ENCODE measurements at regions not wholly inside any gene's neighbourhood (a gene's known extent, or its start where the extent isn't known, plus 50 kb on each side); places are given as distances from the start of the nearest gene placed in this dataset.

DNA sequence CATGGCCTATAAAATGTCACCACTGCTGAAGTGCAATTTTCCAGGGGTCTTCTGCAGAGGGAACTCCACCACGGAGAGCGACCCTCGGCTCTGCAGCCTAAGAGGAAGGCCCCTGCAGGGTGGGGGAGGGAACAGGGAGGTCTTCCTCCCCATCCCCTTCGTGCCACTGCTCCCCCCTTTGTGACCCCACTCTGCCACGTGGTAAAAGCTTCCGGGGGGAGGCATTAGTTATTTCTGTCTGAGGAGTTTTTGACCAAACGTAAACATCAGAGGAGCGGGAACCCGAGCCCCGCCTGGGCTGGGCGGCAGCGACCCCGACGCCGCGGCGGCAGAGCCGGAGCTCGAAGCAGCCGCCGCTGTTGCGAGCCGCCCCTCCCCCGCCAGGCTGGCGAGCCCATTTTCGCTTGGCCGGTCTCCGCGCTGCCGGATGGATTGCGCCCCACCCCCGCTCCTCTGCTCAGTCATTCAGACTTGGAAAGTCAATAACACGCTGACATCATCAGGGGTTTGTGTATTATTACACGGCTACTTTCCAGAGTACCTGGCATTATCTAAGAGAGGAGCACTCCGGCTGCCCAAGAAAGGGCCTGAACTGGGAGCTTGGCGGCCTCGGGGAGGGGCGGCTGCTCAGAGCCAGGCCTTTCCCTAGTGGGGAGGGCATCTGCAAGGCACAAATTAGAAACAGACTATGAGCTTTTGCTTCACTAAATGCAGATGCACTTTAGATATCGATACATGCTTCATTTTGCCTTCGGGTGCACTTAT lies 162.5 kb upstream of the TBL1XR1 start:
- H3K9me3 Mint-ChIP-seq (ENCODE audit: unreplicated experiment), result no peaks in the 10 kb centered on the region
- peak overlapping the region; percentile 77 for H3K4me3 Mint-ChIP-seq (ENCODE audit: unreplicated experiment)
- ChIA-PET CTCF (interaction anchor here (0.9 to 1.5 kb wide), 3 partner anchors 162 to 308 kb away, joined by 3 to 8 read pairs (median 7); partner anchors contain the start of gene TBL1XR1), POLR2A (interaction anchor here (0.6 to 2.9 kb wide), 6 partner anchors 13 to 194 kb away, joined by 3 to 23 read pairs (median 3); partner anchors contain the start of gene TBL1XR1)
- TF ChIP-seq, protein P1, sequence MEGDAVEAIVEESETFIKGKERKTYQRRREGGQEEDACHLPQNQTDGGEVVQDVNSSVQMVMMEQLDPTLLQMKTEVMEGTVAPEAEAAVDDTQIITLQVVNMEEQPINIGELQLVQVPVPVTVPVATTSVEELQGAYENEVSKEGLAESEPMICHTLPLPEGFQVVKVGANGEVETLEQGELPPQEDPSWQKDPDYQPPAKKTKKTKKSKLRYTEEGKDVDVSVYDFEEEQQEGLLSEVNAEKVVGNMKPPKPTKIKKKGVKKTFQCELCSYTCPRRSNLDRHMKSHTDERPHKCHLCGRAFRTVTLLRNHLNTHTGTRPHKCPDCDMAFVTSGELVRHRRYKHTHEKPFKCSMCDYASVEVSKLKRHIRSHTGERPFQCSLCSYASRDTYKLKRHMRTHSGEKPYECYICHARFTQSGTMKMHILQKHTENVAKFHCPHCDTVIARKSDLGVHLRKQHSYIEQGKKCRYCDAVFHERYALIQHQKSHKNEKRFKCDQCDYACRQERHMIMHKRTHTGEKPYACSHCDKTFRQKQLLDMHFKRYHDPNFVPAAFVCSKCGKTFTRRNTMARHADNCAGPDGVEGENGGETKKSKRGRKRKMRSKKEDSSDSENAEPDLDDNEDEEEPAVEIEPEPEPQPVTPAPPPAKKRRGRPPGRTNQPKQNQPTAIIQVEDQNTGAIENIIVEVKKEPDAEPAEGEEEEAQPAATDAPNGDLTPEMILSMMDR (IDR thresholded peaks at IDR 0.05; ENCODE audit: insufficient read depth in 1 of 2, low read depth in 1 of 2, low read length in 1 of 2, severe bottlenecking in 1 of 2, unreplicated experiment in 1 of 2), result no peak
- Histone ChIP-seq H3K4me3 (ENCODE audit: low read depth, low read length) (peak overlapping the region; percentile 39), H3K36me3 (ENCODE audit: control insufficient read depth, insufficient read depth, low read length) (no peaks in the 10 kb centered on the region), H3K27me3 (replicated peaks; ENCODE audit: control insufficient read depth, insufficient read depth, low read length) (no peaks in the 10 kb centered on the region), H3K9me3 (no peaks in the 10 kb centered on the region), H3K4me1 (peaks cover 39% of the 10 kb centered on the region)
- intact Hi-C loops (cut with micrococcal nuclease; ENCODE audit: unreplicated experiment), result loop anchor here (1.0 to 10.0 kb wide), 5 partner anchors 73 to 1025 kb away; partner anchors contain the start of gene TBL1XR1
- H3K4me1 Mint-ChIP-seq (ENCODE audit: low read depth, unreplicated experiment), result peaks cover 45% of the 10 kb centered on the region
- no TSS peak for BruUV-seq (replicated peaks)
- DNase-seq, result peak; percentile 94 to 97
- H3K27me3 Mint-ChIP-seq (ENCODE audit: insufficient read depth, unreplicated experiment), result no peaks in the 10 kb centered on the region
- peak overlapping the region; percentile 89 for H3K27ac Mint-ChIP-seq (ENCODE audit: unreplicated experiment)
- peaks cover 22% of the 10 kb centered on the region for H3K36me3 Mint-ChIP-seq (ENCODE audit: insufficient read depth, unreplicated experiment)

DNA sequence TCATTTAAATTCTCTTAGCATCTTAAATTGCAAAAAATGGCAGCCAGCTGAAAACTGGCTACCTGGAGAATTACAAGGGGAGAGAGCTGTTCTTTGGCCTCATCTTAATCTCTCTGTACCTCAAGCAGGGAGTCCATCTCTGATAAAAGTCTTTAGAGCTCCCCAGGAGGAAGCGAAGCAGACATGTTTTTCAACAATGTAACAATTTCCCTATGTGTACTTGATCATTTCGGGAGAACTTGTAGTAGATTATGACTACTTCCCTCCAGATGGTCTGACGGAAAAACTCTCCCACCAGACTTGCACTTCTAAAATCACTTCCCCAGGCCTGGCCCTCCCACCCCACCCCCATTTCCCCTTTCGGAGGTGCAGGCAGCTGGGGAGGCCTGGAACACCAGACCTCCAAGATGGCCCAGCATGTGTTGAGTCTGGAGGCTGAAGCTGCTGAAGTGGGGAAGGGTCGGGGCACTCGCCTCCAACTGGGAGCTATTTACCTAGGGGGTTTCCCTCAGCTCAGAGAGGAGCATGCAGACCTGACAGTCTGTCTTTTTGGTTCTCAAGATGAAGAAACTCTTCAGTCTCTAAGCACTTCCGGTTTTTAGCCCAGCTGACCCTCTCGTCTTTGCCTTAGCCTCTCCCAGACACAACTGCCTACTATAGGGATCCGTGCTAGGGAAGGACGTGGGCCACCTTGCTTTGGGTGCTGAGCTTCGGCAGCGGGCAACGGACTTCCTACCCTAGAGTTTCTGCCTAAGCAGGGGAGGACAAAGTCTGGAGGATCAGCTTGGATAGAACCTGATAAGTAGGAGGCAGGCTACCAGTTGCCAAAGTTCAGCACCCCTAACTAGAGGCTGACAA lies 164.0 kb upstream of the TBL1XR1 start:
- Mint-ChIP-seq H3K9me3 (ENCODE audit: unreplicated experiment) (no peaks in the 10 kb centered on the region), H3K36me3 (ENCODE audit: insufficient read depth, unreplicated experiment) (peaks cover 22% of the 10 kb centered on the region), H3K27ac (ENCODE audit: unreplicated experiment) (peak overlapping the region; percentile 89), H3K4me1 (ENCODE audit: low read depth, unreplicated experiment) (peaks cover 37% of the 10 kb centered on the region), H3K4me3 (ENCODE audit: unreplicated experiment) (peak overlapping the region; percentile 77), H3K27me3 (ENCODE audit: insufficient read depth, unreplicated experiment) (no peaks in the 10 kb centered on the region)
- Histone ChIP-seq H3K4me1 (peaks cover 39% of the 10 kb centered on the region), H3K4me3 (ENCODE audit: low read depth, low read length) (no peak overlapping the region), H3K9me3 (no peaks in the 10 kb centered on the region), H3K36me3 (ENCODE audit: control insufficient read depth, insufficient read depth, low read length) (no peaks in the 10 kb centered on the region), H3K27me3 (replicated peaks; ENCODE audit: control insufficient read depth, insufficient read depth, low read length) (no peaks in the 10 kb centered on the region)
- BruUV-seq (replicated peaks), result no TSS peak
- POLR2A ChIA-PET, result interaction anchor here (2.9 kb wide), 1 partner anchor 164 kb away, joined by 23 read pairs; the partner anchor contains the start of gene TBL1XR1
- no peak for DNase-seq
- intact Hi-C loops (cut with micrococcal nuclease; ENCODE audit: unreplicated experiment), result loop anchor here (2.0 to 10.0 kb wide), 2 partner anchors 311 to 1023 kb away; no protein-coding TSS in a partner anchor
- CTCF ChIA-PET, result no interaction called here
- TF ChIP-seq, protein P1 (IDR thresholded peaks at IDR 0.05; ENCODE audit: insufficient read depth in 1 of 2, low read depth in 1 of 2, low read length in 1 of 2, severe bottlenecking in 1 of 2, unreplicated experiment in 1 of 2), result no peak

DNA sequence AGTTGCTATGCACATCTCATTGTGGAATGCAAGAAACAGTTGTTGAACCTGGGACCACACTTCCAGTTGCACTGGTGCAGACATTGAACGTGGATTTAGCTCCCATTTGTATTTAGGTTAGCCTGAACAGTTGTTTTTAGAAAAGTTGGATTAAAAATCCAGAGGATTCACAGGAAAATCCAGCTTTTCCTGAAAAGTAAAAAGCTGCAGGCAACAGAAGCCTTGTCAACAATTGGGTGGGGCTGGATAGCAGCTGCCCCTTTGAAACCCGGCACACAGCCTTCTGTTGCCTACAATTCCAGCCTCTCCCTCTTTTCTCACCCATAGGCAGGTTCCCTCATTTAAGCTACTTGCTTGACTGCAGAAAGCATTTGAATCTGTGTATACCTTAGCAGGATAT lies 165.3 kb upstream of the TBL1XR1 start:
- ChIA-PET CTCF (no interaction called here), POLR2A (no interaction called here)
- Histone ChIP-seq H3K4me3 (ENCODE audit: low read depth, low read length) (no peak overlapping the region), H3K27me3 (replicated peaks; ENCODE audit: control insufficient read depth, insufficient read depth, low read length) (no peaks in the 10 kb centered on the region), H3K9me3 (no peaks in the 10 kb centered on the region), H3K4me1 (peaks cover 30% of the 10 kb centered on the region), H3K36me3 (ENCODE audit: control insufficient read depth, insufficient read depth, low read length) (no peaks in the 10 kb centered on the region)
- Mint-ChIP-seq H3K27me3 (ENCODE audit: insufficient read depth, unreplicated experiment) (no peaks in the 10 kb centered on the region), H3K27ac (ENCODE audit: unreplicated experiment) (no peak overlapping the region), H3K4me1 (ENCODE audit: low read depth, unreplicated experiment) (peaks cover 23% of the 10 kb centered on the region), H3K4me3 (ENCODE audit: unreplicated experiment) (no peak overlapping the region), H3K9me3 (ENCODE audit: unreplicated experiment) (peaks cover 7% of the 10 kb centered on the region), H3K36me3 (ENCODE audit: insufficient read depth, unreplicated experiment) (peaks cover 22% of the 10 kb centered on the region)
- TF ChIP-seq, protein P1 (IDR thresholded peaks at IDR 0.05; ENCODE audit: insufficient read depth in 1 of 2, low read depth in 1 of 2, low read length in 1 of 2, severe bottlenecking in 1 of 2, unreplicated experiment in 1 of 2), result no peak
- no peak for DNase-seq
- intact Hi-C loops (cut with micrococcal nuclease; ENCODE audit: unreplicated experiment), result loop anchor here (10.0 kb wide), 1 partner anchor 1022 kb away; no protein-coding TSS in a partner anchor
- no TSS peak for BruUV-seq (replicated peaks)

Measured in Caco-2 (cell line).